Osteocyte (in vitro differentiated cells): ENCODE measurements at regions not wholly inside any gene's neighbourhood (a gene's known extent, or its start where the extent isn't known, plus 50 kb on each side); places are given as distances from the start of the nearest gene placed in this dataset.
"Not testable (repeated sequence)": the region's sequence is repeated elsewhere in the genome, so short reads cannot be mapped to it uniquely, and the experiment has no call there.

Source experiments
- DNase-seq: peaks from one replicate; pipeline ENCODE4 v3.0.0; 2021; ENCODE audit warnings: mixed read lengths; ENCODE audit not compliant: unreplicated experiment; ENCODE audit errors: extremely low spot score
- H3K27ac Mint-ChIP-seq: one replicate; pipeline ENCODE4 v1.8.0; 2021; ENCODE audit warnings: mild to moderate bottlenecking, mixed read lengths; ENCODE audit not compliant: unreplicated experiment
- H3K27me3 Mint-ChIP-seq: one replicate; pipeline ENCODE4 v1.8.0; 2021; ENCODE audit warnings: mixed read lengths; ENCODE audit not compliant: unreplicated experiment
- H3K36me3 Mint-ChIP-seq: one replicate; pipeline ENCODE4 v1.8.0; 2021; ENCODE audit warnings: mixed read lengths; ENCODE audit not compliant: unreplicated experiment
- H3K4me1 Mint-ChIP-seq: one replicate; pipeline ENCODE4 v1.8.0; 2021; ENCODE audit warnings: mixed read lengths; ENCODE audit not compliant: unreplicated experiment
- H3K4me3 Mint-ChIP-seq: one replicate; pipeline ENCODE4 v1.8.0; 2021; ENCODE audit warnings: mild to moderate bottlenecking, moderate library complexity, mixed read lengths; ENCODE audit not compliant: unreplicated experiment
- H3K9me3 Mint-ChIP-seq: one replicate; pipeline ENCODE4 v1.8.0; 2021; ENCODE audit warnings: mixed read lengths; ENCODE audit not compliant: unreplicated experiment
- TF ChIP-seq, protein P1 (sequence below): fragments of 200-600 bp; sonication (generic); IDR thresholded peaks from 2 replicates; pipeline ENCODE4 v1.5.0; 2021; ENCODE audit warnings: antibody characterized with exemption, mild to moderate bottlenecking, moderate library complexity

DNA sequence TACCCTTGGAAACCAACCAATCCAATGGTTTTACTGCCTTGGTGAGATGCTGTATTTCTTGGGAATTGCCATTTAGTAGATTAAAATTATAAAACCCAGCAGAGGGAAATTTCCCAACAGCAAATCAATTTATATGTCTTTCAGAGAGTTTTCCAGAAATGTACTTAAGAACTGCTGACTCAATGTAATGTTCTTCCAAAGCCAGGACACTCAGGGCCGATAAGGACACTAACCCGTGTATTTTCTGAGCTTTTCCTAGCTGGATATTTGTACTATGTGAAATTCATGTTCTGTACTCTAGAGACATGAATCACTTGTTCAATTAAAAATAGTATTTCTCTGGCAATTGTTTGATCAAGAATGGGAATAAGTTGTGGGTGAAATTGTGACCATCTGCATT lies 121.4 kb downstream of the KCNJ2 start:
- Mint-ChIP-seq H3K4me1 (no peaks in the 10 kb centered on the region), H3K4me3 (no peak overlapping the region), H3K9me3 (no peaks in the 10 kb centered on the region), H3K27ac (no peak overlapping the region), H3K36me3 (no peaks in the 10 kb centered on the region), H3K27me3 (no peaks in the 10 kb centered on the region)
- TF ChIP-seq, protein P1, sequence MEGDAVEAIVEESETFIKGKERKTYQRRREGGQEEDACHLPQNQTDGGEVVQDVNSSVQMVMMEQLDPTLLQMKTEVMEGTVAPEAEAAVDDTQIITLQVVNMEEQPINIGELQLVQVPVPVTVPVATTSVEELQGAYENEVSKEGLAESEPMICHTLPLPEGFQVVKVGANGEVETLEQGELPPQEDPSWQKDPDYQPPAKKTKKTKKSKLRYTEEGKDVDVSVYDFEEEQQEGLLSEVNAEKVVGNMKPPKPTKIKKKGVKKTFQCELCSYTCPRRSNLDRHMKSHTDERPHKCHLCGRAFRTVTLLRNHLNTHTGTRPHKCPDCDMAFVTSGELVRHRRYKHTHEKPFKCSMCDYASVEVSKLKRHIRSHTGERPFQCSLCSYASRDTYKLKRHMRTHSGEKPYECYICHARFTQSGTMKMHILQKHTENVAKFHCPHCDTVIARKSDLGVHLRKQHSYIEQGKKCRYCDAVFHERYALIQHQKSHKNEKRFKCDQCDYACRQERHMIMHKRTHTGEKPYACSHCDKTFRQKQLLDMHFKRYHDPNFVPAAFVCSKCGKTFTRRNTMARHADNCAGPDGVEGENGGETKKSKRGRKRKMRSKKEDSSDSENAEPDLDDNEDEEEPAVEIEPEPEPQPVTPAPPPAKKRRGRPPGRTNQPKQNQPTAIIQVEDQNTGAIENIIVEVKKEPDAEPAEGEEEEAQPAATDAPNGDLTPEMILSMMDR, result no peak
- DNase-seq, result no peak

DNA sequence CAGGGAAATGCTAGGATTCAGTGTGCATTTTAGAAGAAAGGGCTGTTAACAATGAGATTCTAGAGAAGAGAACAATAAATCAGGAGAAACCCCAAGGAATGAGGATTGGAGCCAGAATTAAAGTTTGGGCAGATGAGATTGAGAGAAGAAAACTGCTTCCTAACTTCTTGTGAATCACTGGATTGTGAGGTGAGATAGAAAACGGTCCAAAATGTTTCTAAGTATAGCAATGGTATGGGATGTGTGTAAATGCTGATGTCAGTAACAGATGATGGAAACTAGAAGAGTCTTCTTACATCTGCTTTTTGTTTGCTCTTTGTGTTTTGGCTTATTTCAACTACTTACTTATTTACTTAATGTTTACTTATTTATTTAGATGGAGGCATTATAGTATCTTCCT lies 123.0 kb downstream of the KCNJ2 start:
- Mint-ChIP-seq H3K27me3 (no peaks in the 10 kb centered on the region), H3K9me3 (peaks cover 4% of the 10 kb centered on the region), H3K4me3 (no peak overlapping the region), H3K4me1 (no peaks in the 10 kb centered on the region), H3K27ac (no peak overlapping the region), H3K36me3 (no peaks in the 10 kb centered on the region)
- DNase-seq, result no peak
- TF ChIP-seq, protein P1, result no peak

DNA sequence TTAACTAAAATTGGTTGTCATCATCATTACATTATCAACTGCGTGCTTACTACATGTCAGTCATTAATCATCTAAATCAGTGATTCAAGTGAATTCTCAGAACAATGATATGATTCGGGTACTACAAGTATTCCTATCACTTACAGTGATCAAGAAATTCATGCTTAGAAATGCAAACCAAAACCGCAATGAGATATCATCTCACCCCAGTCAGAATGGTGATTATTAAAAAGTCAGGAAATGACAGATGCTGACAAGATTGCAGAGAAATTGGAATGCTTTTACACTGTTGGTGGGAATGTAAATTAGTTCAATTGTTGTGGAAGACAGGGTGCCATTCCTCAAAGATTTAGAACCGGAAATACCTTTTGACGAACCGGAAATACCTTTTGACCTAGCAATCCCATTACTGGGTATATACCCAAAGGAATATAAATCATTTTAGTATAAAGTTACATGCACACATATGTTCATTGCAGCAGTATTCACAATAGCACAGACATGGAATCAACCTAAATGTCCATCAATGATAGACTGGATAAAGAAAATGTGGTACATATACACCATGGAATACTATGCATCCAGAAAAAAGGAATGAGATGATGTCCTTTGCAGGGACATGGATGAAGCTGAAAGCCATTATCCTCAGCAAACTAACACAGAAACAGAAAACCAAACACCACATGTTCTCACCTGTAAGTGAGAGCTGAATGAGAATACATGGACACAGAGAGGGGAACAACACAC lies 124.4 kb downstream of the KCNJ2 start:
- not testable (repeated sequence) for H3K27ac Mint-ChIP-seq, DNase-seq, H3K4me1 Mint-ChIP-seq, H3K9me3 Mint-ChIP-seq, H3K27me3 Mint-ChIP-seq, H3K4me3 Mint-ChIP-seq, H3K36me3 Mint-ChIP-seq

DNA sequence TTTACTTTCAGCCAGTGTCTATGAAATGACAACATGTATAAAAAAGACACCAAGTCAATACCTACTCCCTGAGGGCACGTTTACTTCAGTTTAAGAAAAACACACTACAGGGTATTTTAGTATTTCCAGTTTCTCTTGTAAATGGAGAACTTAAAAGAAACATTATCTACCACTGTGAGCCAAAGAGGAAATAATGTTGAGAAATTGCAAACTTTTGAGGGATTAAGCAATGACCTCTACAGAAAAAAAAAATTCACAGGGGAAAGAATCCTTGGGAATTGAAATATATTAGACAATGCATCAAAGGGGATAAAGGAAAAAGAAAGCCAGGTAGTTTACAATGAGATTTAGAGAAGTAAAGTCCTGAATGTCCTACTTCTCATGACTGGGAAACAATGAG lies 126.0 kb downstream of the KCNJ2 start:
- Mint-ChIP-seq H3K4me1 (no peaks in the 10 kb centered on the region), H3K27ac (no peak overlapping the region), H3K27me3 (no peaks in the 10 kb centered on the region), H3K9me3 (peaks cover 4% of the 10 kb centered on the region), H3K36me3 (no peaks in the 10 kb centered on the region), H3K4me3 (no peak overlapping the region)
- TF ChIP-seq, protein P1, result no peak
- no peak for DNase-seq

DNA sequence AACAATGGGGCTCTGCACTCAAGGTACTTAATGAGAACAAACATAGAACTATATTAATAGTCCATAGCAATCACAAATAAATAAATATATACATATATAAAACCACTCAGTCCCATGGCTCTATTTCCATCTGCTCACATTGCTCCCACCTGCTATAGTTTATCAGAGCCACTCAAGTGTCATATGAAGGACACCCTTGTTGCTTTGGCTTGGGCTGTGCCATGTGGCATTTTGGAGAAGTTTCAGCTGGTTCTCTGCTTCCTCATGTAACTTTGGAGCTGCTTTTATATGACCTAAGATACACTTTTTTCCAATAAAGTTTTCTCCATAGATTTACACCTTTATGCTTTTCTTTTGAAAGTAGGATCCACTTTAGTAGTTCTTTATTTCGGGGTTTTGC lies 126.4 kb downstream of the KCNJ2 start:
- H3K27me3 Mint-ChIP-seq, result no peaks in the 10 kb centered on the region
- no peaks in the 10 kb centered on the region for H3K4me1 Mint-ChIP-seq
- H3K4me3 Mint-ChIP-seq, result no peak overlapping the region
- TF ChIP-seq, protein P1, result no peak
- H3K27ac Mint-ChIP-seq, result no peak overlapping the region
- no peak for DNase-seq
- H3K9me3 Mint-ChIP-seq, result peaks cover 4% of the 10 kb centered on the region
- H3K36me3 Mint-ChIP-seq, result no peaks in the 10 kb centered on the region

DNA sequence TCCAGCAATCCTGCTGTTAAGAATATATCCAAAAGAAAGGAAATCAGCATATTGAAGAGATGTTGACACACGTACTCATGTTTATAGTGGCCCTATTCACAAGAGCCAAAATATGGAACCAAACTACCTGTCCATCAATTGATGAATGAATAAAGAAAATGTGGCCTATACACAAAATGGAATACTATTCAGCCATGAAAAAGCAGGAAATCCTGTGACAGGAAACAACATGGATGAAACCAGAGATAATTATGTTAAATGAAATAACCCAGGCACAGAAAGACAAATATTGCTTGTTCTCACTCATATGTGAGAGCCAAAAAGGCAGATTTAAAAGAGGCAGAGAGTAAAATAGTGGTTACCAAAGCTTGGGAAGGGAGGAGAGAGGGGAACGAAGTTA lies 127.1 kb downstream of the KCNJ2 start:
- Mint-ChIP-seq H3K27me3 (no peaks in the 10 kb centered on the region), H3K9me3 (peaks cover 4% of the 10 kb centered on the region), H3K27ac (no peak overlapping the region), H3K4me3 (no peak overlapping the region), H3K36me3 (no peaks in the 10 kb centered on the region), H3K4me1 (no peaks in the 10 kb centered on the region)
- no peak for DNase-seq
- TF ChIP-seq, protein P1, result no peak
